ENCODE measurements at regions not wholly inside any gene's neighbourhood (a gene's known extent, or its start where the extent isn't known, plus 50 kb on each side); places are given as distances from the start of the nearest gene placed in this dataset.

- TF ChIP-seq, protein P1, sequence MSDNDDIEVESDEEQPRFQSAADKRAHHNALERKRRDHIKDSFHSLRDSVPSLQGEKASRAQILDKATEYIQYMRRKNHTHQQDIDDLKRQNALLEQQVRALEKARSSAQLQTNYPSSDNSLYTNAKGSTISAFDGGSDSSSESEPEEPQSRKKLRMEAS (IDR thresholded peaks at IDR 0.05; ENCODE audit: insufficient read depth, insufficient read length) = no peak
- TF ChIP-seq POLR2A (IDR thresholded peaks at IDR 0.05; ENCODE audit: low read depth, low read length) = no peak
- TF ChIP-seq POLR2AphosphoS5 (IDR thresholded peaks at IDR 0.05; ENCODE audit: insufficient read depth, low read depth, low read length) = no peak
- TF ChIP-seq CTCF (IDR thresholded peaks at IDR 0.05; ENCODE audit: extremely low read depth in 1 of 2, insufficient read depth in 1 of 2, low read depth in 1 of 2, low read length in 2 of 2) = no peak
- no peak for TF ChIP-seq EZH2 (IDR thresholded peaks at IDR 0.05; ENCODE audit: borderline replicate concordance, low read depth, low read length, severe bottlenecking)
Measured at GRCh38 chr10:52666931-52667330, 105.7 kb downstream of the MBL2 start.
